Ishikawa (cell line): ENCODE measurements at regions not wholly inside any gene's neighbourhood (a gene's known extent, or its start where the extent isn't known, plus 50 kb on each side); places are given as distances from the start of the nearest gene placed in this dataset.

Experiments used
- CEBPB ChIP-seq: IDR thresholded peaks from 2 replicates; pipeline ENCODE4 v1.6.1; 2012
- CREB1 ChIP-seq: IDR thresholded peaks from 2 replicates; pipeline ENCODE4 v1.6.1; 2012; ENCODE audit warnings: low read depth
- EGR1 ChIP-seq: IDR thresholded peaks from 2 replicates; pipeline ENCODE4 v1.6.1; 2012
- EP300 ChIP-seq: IDR thresholded peaks from 2 replicates; pipeline ENCODE4 v1.6.1; 2012; ENCODE audit warnings: borderline replicate concordance
- FOXM1 ChIP-seq: IDR thresholded peaks from 2 replicates; pipeline ENCODE4 v1.6.1; 2012; ENCODE audit warnings: low read depth, borderline replicate concordance
- MAX ChIP-seq: IDR thresholded peaks from 2 replicates; pipeline ENCODE4 v1.6.1; 2012
- NFIC ChIP-seq: IDR thresholded peaks from 2 replicates; pipeline ENCODE4 v1.6.1; 2012
- RAD21 ChIP-seq: IDR thresholded peaks from 2 replicates; pipeline ENCODE4 v1.6.1; 2012; ENCODE audit warnings: low read depth
- REST ChIP-seq: IDR thresholded peaks from 2 replicates; pipeline ENCODE4 v1.6.1; 2012; ENCODE audit warnings: low read depth, mild to moderate bottlenecking
- TAF1 ChIP-seq: IDR thresholded peaks from 2 replicates; pipeline ENCODE4 v1.6.1; 2012; ENCODE audit warnings: low read depth, mild to moderate bottlenecking
- TCF12 ChIP-seq: IDR thresholded peaks from 2 replicates; pipeline ENCODE4 v1.6.1; 2012; ENCODE audit warnings: low read depth
- TEAD4 ChIP-seq: IDR thresholded peaks from 2 replicates; pipeline ENCODE4 v1.6.1; 2012
- USF1 ChIP-seq: IDR thresholded peaks from 2 replicates; pipeline ENCODE4 v1.6.1; 2012
- YY1 ChIP-seq: IDR thresholded peaks from 2 replicates; pipeline ENCODE4 v1.6.1; 2012; ENCODE audit warnings: low read depth
- ZBTB7A ChIP-seq: IDR thresholded peaks from 2 replicates; pipeline ENCODE4 v1.6.1; 2012; ENCODE audit warnings: low read depth

GRCh38 chr18:55996717-55997116, 408.7 kb upstream of the TCF4 start:
- TF ChIP-seq YY1 (no peak), CREB1 (no peak)

GRCh38 chr18:55990186-55990585, 402.2 kb upstream of the TCF4 start:
- TF ChIP-seq TCF12 (no peak), ZBTB7A (no peak)

- TF ChIP-seq FOXM1, result no peak
- TF ChIP-seq EP300, result no peak
- no peak for TF ChIP-seq RAD21
- TF ChIP-seq YY1, result no peak
- no peak for TF ChIP-seq TEAD4
- TF ChIP-seq ZBTB7A, result no peak
- no peak for TF ChIP-seq CREB1
- TF ChIP-seq CEBPB, result no peak
- no peak for TF ChIP-seq EGR1
- no peak for TF ChIP-seq NFIC
- no peak for TF ChIP-seq TCF12
- TF ChIP-seq TAF1, result no peak
- no peak for TF ChIP-seq USF1
- no peak for TF ChIP-seq REST
- TF ChIP-seq MAX, result no peak
Observed at GRCh38 chr18:55988537-55988936, 400.5 kb upstream of the TCF4 start.

GRCh38 chr18:55983433-55983832, 395.4 kb upstream of the TCF4 start:
- TF ChIP-seq TCF12 (no peak), YY1 (no peak), NFIC (no peak), TEAD4 (no peak), RAD21 (no peak), TAF1 (no peak), ZBTB7A (no peak), MAX (no peak), EGR1 (no peak), CEBPB (no peak), FOXM1 (no peak), CREB1 (no peak), EP300 (no peak)

GRCh38 chr18:55982992-55983391, 395.0 kb upstream of the TCF4 start:
- TF ChIP-seq TCF12 (no peak), YY1 (no peak), FOXM1 (no peak), MAX (no peak), REST (no peak), EGR1 (no peak), USF1 (no peak), CREB1 (no peak), TAF1 (no peak), RAD21 (no peak), CEBPB (no peak), NFIC (no peak), TEAD4 (no peak), EP300 (no peak), ZBTB7A (no peak)

GRCh38 chr18:55981712-55982475, 393.9 kb upstream of the TCF4 start:
- no peak for TF ChIP-seq REST
- no peak for TF ChIP-seq USF1
- no peak for TF ChIP-seq YY1
- TF ChIP-seq MAX, result no peak
- TF ChIP-seq NFIC, result no peak
- TF ChIP-seq TCF12, result no peak
- TF ChIP-seq TEAD4, result no peak
- TF ChIP-seq RAD21, result no peak
- no peak for TF ChIP-seq ZBTB7A
- TF ChIP-seq EGR1, result no peak
- no peak for TF ChIP-seq TAF1
- no peak for TF ChIP-seq FOXM1
- no peak for TF ChIP-seq CEBPB
- TF ChIP-seq CREB1, result no peak
- TF ChIP-seq EP300, result no peak
